Adrenal gland (tissue), 5 donors: ENCODE measurements at regions not wholly inside any gene's neighbourhood (a gene's known extent, or its start where the extent isn't known, plus 50 kb on each side); places are given as distances from the start of the nearest gene placed in this dataset.

Experiments used
- POLR2A ChIP-seq, 2 donors: fragments of 450-650 bp; IDR thresholded peaks; one replicate each; pipeline ENCODE4 v1.6.1; 2017; ENCODE audit warnings: antibody characterized with exemption in 2 of 2, mild to moderate bottlenecking in 2 of 2, moderate library complexity in 1 of 2
- TF ChIP-seq, protein P1 (sequence below), 6 experiments: fragments of 450-650 bp in 4 of 6; fragments of 200-600 bp in 2 of 6; sonication (generic) in 1 of 6; IDR thresholded peaks; 1 replicate in 5 of 6; 2 replicates in 1 of 6; pipeline versions ENCODE4 v1.5.1 to v1.8.0; 2016 to 2021; ENCODE audit warnings: antibody characterized with exemption in 6 of 6, mild to moderate bottlenecking in 2 of 6, moderate library complexity in 1 of 6
- donor health status: DM: no; HTN: no; CAD: no.

DNA sequence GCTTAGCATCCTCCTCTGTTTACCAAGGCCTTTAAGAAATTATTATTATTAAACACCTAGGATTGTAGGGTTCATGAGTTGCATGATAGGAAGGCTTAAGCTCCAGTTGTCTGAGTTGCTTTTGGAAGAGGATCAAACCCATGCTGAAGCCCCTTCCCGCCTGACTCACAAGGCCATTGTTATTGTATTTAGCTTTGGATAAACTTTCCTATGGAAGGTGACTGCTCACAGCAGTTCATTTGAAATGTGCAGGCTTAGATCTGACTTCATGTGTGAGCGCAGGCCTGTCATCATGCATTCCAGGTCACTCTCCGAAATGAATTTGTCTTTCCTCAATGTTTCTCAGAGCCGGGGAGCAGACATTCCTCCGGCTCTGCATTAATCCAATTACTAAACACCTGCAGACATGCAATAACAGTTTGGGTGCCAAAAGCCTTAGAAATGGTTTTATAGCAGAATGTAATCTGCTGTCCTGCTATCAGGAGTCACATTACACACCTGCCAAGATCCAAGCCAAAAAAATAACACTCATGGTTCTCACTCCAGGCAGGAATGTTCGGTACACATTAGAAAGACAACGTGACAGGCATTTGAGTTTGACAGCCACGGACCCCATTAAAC lies 119.9 kb downstream of the OSR1 start:
- TF ChIP-seq, protein P1, sequence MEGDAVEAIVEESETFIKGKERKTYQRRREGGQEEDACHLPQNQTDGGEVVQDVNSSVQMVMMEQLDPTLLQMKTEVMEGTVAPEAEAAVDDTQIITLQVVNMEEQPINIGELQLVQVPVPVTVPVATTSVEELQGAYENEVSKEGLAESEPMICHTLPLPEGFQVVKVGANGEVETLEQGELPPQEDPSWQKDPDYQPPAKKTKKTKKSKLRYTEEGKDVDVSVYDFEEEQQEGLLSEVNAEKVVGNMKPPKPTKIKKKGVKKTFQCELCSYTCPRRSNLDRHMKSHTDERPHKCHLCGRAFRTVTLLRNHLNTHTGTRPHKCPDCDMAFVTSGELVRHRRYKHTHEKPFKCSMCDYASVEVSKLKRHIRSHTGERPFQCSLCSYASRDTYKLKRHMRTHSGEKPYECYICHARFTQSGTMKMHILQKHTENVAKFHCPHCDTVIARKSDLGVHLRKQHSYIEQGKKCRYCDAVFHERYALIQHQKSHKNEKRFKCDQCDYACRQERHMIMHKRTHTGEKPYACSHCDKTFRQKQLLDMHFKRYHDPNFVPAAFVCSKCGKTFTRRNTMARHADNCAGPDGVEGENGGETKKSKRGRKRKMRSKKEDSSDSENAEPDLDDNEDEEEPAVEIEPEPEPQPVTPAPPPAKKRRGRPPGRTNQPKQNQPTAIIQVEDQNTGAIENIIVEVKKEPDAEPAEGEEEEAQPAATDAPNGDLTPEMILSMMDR (IDR thresholded peaks at IDR 0.05): no peak
- TF ChIP-seq POLR2A (IDR thresholded peaks at IDR 0.05): no peak
